ENCODE measurements at regions not wholly inside any gene's neighbourhood (a gene's known extent, or its start where the extent isn't known, plus 50 kb on each side); places are given as distances from the start of the nearest gene placed in this dataset.

DNA sequence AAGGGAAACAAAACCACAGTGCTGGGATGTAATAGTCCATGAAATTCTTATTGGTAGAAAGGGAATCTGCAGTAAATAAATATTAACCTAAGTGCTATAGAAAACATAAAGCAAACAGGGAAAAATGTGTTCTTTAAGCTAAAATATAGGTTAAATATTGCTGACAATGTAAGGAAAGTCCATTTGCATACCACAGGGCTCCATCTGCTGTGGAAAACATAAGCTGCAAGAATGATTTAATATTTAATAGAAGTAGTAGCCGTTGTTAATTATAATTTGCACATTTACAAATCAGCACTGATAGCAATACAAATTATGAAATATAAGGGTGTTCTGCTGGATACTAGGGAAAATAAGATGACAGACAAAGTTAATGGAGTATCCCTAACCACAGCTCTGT is 444.9 kb upstream of the PKN2 start:
- TF ChIP-seq ISL1 (CRISPR knock-in tag; IDR thresholded peaks at IDR 0.05) = no peak
- no peak for TF ChIP-seq ZFP30 (CRISPR knock-in tag; IDR thresholded peaks at IDR 0.05)
- TF ChIP-seq ZNF565 (CRISPR knock-in tag; conservative IDR thresholded peaks at IDR 0.05; ENCODE audit: low read depth) = no peak
- TF ChIP-seq, protein P1, sequence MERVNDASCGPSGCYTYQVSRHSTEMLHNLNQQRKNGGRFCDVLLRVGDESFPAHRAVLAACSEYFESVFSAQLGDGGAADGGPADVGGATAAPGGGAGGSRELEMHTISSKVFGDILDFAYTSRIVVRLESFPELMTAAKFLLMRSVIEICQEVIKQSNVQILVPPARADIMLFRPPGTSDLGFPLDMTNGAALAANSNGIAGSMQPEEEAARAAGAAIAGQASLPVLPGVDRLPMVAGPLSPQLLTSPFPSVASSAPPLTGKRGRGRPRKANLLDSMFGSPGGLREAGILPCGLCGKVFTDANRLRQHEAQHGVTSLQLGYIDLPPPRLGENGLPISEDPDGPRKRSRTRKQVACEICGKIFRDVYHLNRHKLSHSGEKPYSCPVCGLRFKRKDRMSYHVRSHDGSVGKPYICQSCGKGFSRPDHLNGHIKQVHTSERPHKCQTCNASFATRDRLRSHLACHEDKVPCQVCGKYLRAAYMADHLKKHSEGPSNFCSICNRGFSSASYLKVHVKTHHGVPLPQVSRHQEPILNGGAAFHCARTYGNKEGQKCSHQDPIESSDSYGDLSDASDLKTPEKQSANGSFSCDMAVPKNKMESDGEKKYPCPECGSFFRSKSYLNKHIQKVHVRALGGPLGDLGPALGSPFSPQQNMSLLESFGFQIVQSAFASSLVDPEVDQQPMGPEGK (CRISPR knock-in tag; IDR thresholded peaks at IDR 0.05; ENCODE audit: borderline replicate concordance) = no peak
- no peak for TF ChIP-seq TSHZ2 (CRISPR knock-in tag; IDR thresholded peaks at IDR 0.05)
- TF ChIP-seq TOX (CRISPR knock-in tag; IDR thresholded peaks at IDR 0.05; ENCODE audit: borderline replicate concordance) = no peak
- TF ChIP-seq RARB (CRISPR knock-in tag; IDR thresholded peaks at IDR 0.05) = no peak
